ENCODE measurements at regions not wholly inside any gene's neighbourhood (a gene's known extent, or its start where the extent isn't known, plus 50 kb on each side); places are given as distances from the start of the nearest gene placed in this dataset.

- no peak for DNase-seq (ENCODE audit: extremely low spot score)
- TF ChIP-seq CTCF (IDR thresholded peaks at IDR 0.05; ENCODE audit: control extremely low read depth, extremely low read depth, low read depth, missing control alignments) = no peak
- ChIA-PET CTCF (interaction anchor here (1.2 kb wide), 1 partner anchor 9 kb away, joined by 3 read pairs; no protein-coding TSS in a partner anchor), POLR2A (no interaction called here)
Observed at GRCh38 chr2:41137031-41137430, 685.1 kb upstream of the SLC8A1 start.

DNA sequence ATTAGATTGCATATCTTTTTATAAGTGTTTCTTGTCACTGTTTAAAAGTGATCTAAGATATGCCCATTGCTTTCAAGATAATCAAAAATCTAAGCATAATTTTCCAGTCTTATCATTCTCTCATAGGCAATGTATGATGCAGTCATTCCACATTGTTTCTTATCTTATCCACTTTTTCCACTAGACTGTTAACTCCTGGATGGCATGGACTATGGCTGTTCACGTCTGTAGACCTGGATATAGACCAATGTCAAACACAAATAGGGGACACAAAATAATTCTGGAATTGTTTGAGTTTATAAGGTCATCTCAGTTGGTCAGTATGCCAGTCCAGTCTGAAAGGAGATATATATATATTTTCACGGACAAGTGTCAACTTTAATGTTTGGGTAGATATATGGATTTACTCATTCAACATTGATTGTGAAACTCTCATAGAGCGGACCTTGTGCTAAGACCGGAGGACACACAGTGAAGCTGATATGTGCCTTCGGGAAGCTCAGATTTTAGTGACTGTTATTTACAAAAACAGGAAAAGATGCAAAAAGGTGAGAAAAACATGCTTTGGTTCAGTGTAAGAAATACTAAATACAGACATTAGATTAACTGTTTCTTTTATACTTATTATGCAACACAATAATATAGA, 689.4 kb upstream of the SLC8A1 start:
- TF ChIP-seq CTCF (IDR thresholded peaks at IDR 0.05; ENCODE audit: control extremely low read depth, extremely low read depth, low read depth, missing control alignments) = no peak
- no peak for DNase-seq (ENCODE audit: extremely low spot score)
- ChIA-PET POLR2A (no interaction called here), CTCF (no interaction called here)

GRCh38 chr2:41142478-41142877, 690.6 kb upstream of the SLC8A1 start:
- TF ChIP-seq CTCF (IDR thresholded peaks at IDR 0.05; ENCODE audit: control extremely low read depth, extremely low read depth, low read depth, missing control alignments) = no peak
- CTCF ChIA-PET = no interaction called here
- POLR2A ChIA-PET = no interaction called here
- no peak for DNase-seq (ENCODE audit: extremely low spot score)

- CTCF ChIA-PET = interaction anchor here (1.4 kb wide), 1 partner anchor 9 kb away, joined by 3 read pairs; no protein-coding TSS in a partner anchor
- TF ChIP-seq CTCF (IDR thresholded peaks at IDR 0.05; ENCODE audit: control extremely low read depth, extremely low read depth, low read depth, missing control alignments) = no peak
- POLR2A ChIA-PET = no interaction called here
- no peak for DNase-seq (ENCODE audit: extremely low spot score)
Observed at GRCh38 chr2:41145066-41145465, 693.2 kb upstream of the SLC8A1 start.

DNA sequence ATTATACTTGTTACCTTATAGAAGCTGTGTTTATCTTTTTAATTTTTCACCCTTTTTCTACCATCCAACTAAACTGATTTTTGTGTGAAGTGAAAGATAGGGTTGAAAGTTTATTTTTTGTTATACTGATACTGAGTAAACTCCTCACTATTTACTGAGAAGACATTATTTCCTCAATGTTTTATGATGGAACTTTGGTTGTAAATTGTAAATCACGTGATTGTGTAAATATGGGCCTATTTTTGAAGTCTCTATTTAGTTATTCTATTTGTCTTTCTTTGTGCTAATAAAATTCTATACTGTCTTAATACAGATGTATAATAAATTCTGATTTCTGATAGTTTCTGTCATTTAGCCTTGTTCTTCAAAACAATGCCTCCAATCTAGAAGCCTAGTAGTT, 697.2 kb upstream of the SLC8A1 start:
- ChIA-PET POLR2A (no interaction called here), CTCF (interaction anchor here (1.2 to 1.4 kb wide), 2 partner anchors 10 to 21 kb away, joined by 3 read pairs; no protein-coding TSS in a partner anchor)
- no peak for TF ChIP-seq CTCF (IDR thresholded peaks at IDR 0.05; ENCODE audit: control extremely low read depth, extremely low read depth, low read depth, missing control alignments)
- DNase-seq (ENCODE audit: extremely low spot score) = no peak

GRCh38 chr2:41151746-41152145, 699.9 kb upstream of the SLC8A1 start:
- POLR2A ChIA-PET = no interaction called here
- no peak for DNase-seq (ENCODE audit: extremely low spot score)
- CTCF ChIA-PET = no interaction called here
- TF ChIP-seq CTCF (IDR thresholded peaks at IDR 0.05; ENCODE audit: control extremely low read depth, extremely low read depth, low read depth, missing control alignments) = no peak

All from GM10248 (cell line).